CD14-positive monocyte (primary cell): ENCODE measurements at regions not wholly inside any gene's neighbourhood (a gene's known extent, or its start where the extent isn't known, plus 50 kb on each side); places are given as distances from the start of the nearest gene placed in this dataset.

ENCODE experiments used
- DNase-seq, 3 donors: peaks; one replicate each; pipeline ENCODE4 v3.0.0-alpha.2; 2011 to 2022
- H2AFZ ChIP-seq: 2 replicates; pipeline ENCODE4 v1.6.0; 2012; ENCODE audit warnings: mild to moderate bottlenecking, low read depth, low read length, inconsistent platforms; ENCODE audit not compliant: insufficient read depth, poor library complexity, severe bottlenecking
- H3K27ac ChIP-seq, 2 donors: 1 replicate in 1 of 2; 2 replicates in 1 of 2; pipeline ENCODE4 v1.5.1; 2012 to 2013; ENCODE audit warnings: low read length in 2 of 2, control low read depth in 1 of 2, inconsistent platforms in 1 of 2, low read depth in 1 of 2, mild to moderate bottlenecking in 1 of 2
- H3K27me3 ChIP-seq, 2 donors: one replicate each; pipeline versions ENCODE4 v1.6.0 to v1.6.1; 2011 to 2013; ENCODE audit warnings: low read length in 2 of 2; ENCODE audit not compliant: control insufficient read depth in 2 of 2, insufficient read depth in 2 of 2
- H3K36me3 ChIP-seq, 2 donors: replicated peaks in 1 of 2; 1 replicate in 1 of 2; 2 replicates in 1 of 2; pipeline versions ENCODE4 v1.5.1 to v1.6.1; 2012 to 2013; ENCODE audit warnings: low read length in 2 of 2, control low read depth in 1 of 2, inconsistent platforms in 1 of 2, mild to moderate bottlenecking in 1 of 2; ENCODE audit not compliant: insufficient read depth in 2 of 2, control insufficient read depth in 1 of 2
- H3K4me1 ChIP-seq, 2 donors: 1 replicate in 1 of 2; 2 replicates in 1 of 2; pipeline versions ENCODE4 v1.5.1 to v1.6.1; 2012 to 2013; ENCODE audit warnings: low read length in 2 of 2, control low read depth in 1 of 2, inconsistent platforms in 1 of 2, mild to moderate bottlenecking in 1 of 2, moderate library complexity in 1 of 2; ENCODE audit not compliant: insufficient read depth in 2 of 2, control insufficient read depth in 1 of 2
- H3K4me2 ChIP-seq: replicated peaks from 2 replicates; pipeline ENCODE3; 2012; ENCODE audit warnings: low read length, moderate library complexity, mild to moderate bottlenecking; ENCODE audit not compliant: poor library complexity, severe bottlenecking; ENCODE audit errors: extremely low read depth
- H3K4me3 ChIP-seq, 3 experiments: fragments of 200-600 bp in 1 of 3; sonication (generic) in 1 of 3; replicated peaks in 1 of 3; 1 replicate in 2 of 3; 2 replicates in 1 of 3; pipeline ENCODE4 v1.5.1; 2011 to 2013; ENCODE audit warnings: low read length in 3 of 3, mild to moderate bottlenecking in 3 of 3, control low read depth in 2 of 3, low read depth in 2 of 3, inconsistent platforms in 1 of 3, moderate library complexity in 1 of 3
- H3K79me2 ChIP-seq: 2 replicates; pipeline ENCODE4 v1.6.0; 2012; ENCODE audit warnings: mild to moderate bottlenecking, control low read depth, inconsistent platforms, low read length, moderate library complexity; ENCODE audit not compliant: insufficient read depth
- H3K9ac ChIP-seq: 2 replicates; pipeline ENCODE4 v1.6.0; 2017; ENCODE audit warnings: low read length, mild to moderate bottlenecking; ENCODE audit not compliant: insufficient read depth, poor library complexity, severe bottlenecking
- H3K9me3 ChIP-seq, 2 donors: replicated peaks in 1 of 2; 1 replicate in 1 of 2; 2 replicates in 1 of 2; pipeline versions ENCODE4 v1.5.1 to v1.6.1; 2012 to 2013; ENCODE audit warnings: low read length in 2 of 2, control low read depth in 1 of 2; ENCODE audit not compliant: control insufficient read depth in 1 of 2, insufficient read depth in 1 of 2
- H4K20me1 ChIP-seq: 2 replicates; pipeline ENCODE4 v1.6.0; 2012; ENCODE audit warnings: mild to moderate bottlenecking, low read length, control low read depth, moderate library complexity; ENCODE audit not compliant: insufficient read depth
- H3K27ac Mint-ChIP-seq, 7 donors: one replicate each; pipeline ENCODE4 v1.8.0; 2020; ENCODE audit warnings: mild to moderate bottlenecking in 7 of 7, mixed read lengths in 7 of 7, moderate library complexity in 6 of 7, inconsistent platforms in 2 of 7
- H3K27me3 Mint-ChIP-seq, 3 donors: one replicate each; pipeline ENCODE4 v1.8.0; 2021 to 2022; ENCODE audit warnings: low read depth in 3 of 3, mild to moderate bottlenecking in 3 of 3, mixed read lengths in 3 of 3, moderate library complexity in 3 of 3, inconsistent platforms in 1 of 3
- H3K36me3 Mint-ChIP-seq, 2 donors: one replicate each; pipeline ENCODE4 v1.8.0; 2020; ENCODE audit warnings: mixed read lengths in 2 of 2, inconsistent platforms in 1 of 2, mild to moderate bottlenecking in 1 of 2
- H3K4me1 Mint-ChIP-seq: one replicate; pipeline ENCODE4 v1.8.0; 2020; ENCODE audit warnings: mild to moderate bottlenecking, mixed read lengths
- H3K4me3 Mint-ChIP-seq, 2 donors: one replicate each; pipeline ENCODE4 v1.8.0; 2020; ENCODE audit warnings: mild to moderate bottlenecking in 2 of 2, mixed read lengths in 2 of 2, moderate library complexity in 1 of 2
- H3K9me3 Mint-ChIP-seq, 7 donors: one replicate each; pipeline ENCODE4 v1.8.0; 2020 to 2022; ENCODE audit warnings: mixed read lengths in 7 of 7, mild to moderate bottlenecking in 6 of 7, moderate library complexity in 6 of 7, inconsistent platforms in 2 of 7
- WGBS: methylation state at CpG from one replicate; pipeline ENCODE4 v1.1.5; 2013; ENCODE audit warnings: missing lambda C conversion rate; ENCODE audit not compliant: insufficient coverage; 5-methylcytosine and 5-hydroxymethylcytosine counted together
- intact Hi-C, 2 donors: fragments of 100-400 bp; cut with micrococcal nuclease; formaldehyde crosslinking; loops; one replicate each; pipeline versions ENCODE4 v1.15.0 to v1.15.1; 2023
- TF ChIP-seq, protein P1 (sequence below): fragments of 200-600 bp; IDR thresholded peaks from one replicate; pipeline ENCODE4 v1.8.0; 2022; ENCODE audit warnings: antibody characterized with exemption, mild to moderate bottlenecking

DNA sequence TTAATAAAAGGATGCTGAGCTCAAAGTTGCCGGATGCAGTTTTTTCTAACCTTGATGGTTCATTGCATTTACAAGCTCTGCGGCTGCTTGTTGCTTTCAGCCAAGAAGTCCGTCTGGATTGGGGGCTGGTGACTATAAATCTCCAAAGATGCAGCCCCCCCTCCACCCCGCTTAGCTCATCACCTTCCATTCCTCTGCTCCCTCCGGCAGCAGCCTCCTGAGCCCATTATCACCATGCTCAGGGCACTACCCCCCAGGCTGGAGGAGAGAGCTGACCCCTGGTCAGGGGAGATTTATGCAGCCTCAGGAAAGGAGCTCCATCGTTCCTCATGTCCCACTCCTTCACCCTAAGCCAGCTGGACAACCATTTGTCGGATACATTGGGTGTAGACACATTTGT is 55.3 kb upstream of the ZRANB1 start:
- no peaks in the 10 kb centered on the region for H3K27me3 ChIP-seq
- no peak overlapping the region for H3K4me3 Mint-ChIP-seq
- H3K9ac ChIP-seq = no peak overlapping the region
- H3K4me1 ChIP-seq = no peaks in the 10 kb centered on the region
- peaks cover 0 to 7% of the 10 kb centered on the region in 2 donors for H3K9me3 ChIP-seq
- no peaks in the 10 kb centered on the region for H3K79me2 ChIP-seq
- no peak overlapping the region for H3K4me2 ChIP-seq
- no peaks in the 10 kb centered on the region for H3K36me3 ChIP-seq
- no peak overlapping the region for H3K27ac ChIP-seq
- H4K20me1 ChIP-seq = no peaks in the 10 kb centered on the region
- no peak overlapping the region for H2AFZ ChIP-seq
- H3K36me3 Mint-ChIP-seq = no peaks in the 10 kb centered on the region
- TF ChIP-seq, protein P1, sequence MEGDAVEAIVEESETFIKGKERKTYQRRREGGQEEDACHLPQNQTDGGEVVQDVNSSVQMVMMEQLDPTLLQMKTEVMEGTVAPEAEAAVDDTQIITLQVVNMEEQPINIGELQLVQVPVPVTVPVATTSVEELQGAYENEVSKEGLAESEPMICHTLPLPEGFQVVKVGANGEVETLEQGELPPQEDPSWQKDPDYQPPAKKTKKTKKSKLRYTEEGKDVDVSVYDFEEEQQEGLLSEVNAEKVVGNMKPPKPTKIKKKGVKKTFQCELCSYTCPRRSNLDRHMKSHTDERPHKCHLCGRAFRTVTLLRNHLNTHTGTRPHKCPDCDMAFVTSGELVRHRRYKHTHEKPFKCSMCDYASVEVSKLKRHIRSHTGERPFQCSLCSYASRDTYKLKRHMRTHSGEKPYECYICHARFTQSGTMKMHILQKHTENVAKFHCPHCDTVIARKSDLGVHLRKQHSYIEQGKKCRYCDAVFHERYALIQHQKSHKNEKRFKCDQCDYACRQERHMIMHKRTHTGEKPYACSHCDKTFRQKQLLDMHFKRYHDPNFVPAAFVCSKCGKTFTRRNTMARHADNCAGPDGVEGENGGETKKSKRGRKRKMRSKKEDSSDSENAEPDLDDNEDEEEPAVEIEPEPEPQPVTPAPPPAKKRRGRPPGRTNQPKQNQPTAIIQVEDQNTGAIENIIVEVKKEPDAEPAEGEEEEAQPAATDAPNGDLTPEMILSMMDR = no peak
- WGBS = 87% methylated on average over 3 of the region's 7 CpGs
- H3K27me3 Mint-ChIP-seq = peaks cover 1 to 5% (median 3%) of the 10 kb centered on the region in 3 donors
- peaks cover 0 to 10% (median 7%) of the 10 kb centered on the region in 7 donors for H3K9me3 Mint-ChIP-seq
- intact Hi-C loops = no loop called here
- no peak overlapping the region for H3K4me3 ChIP-seq
- H3K4me1 Mint-ChIP-seq = no peaks in the 10 kb centered on the region
- no peak for DNase-seq
- no peak overlapping the region for H3K27ac Mint-ChIP-seq

DNA sequence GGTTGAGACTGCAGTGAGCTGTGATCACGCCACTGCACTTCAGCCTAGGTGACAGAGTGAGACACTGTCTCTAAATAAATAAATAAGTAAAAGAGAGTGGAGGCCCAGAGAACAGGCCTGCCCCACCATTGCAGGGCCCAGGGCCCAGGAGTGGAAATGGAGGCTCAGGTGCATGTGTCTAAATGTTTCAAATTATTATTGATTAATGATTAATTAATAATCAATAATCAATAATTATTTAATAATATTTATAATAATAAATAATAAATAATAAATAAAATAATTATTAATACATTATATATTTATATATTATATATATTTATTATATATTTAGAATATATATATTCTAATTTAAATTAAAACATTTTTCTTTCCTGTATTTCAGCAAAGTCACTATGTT is 53.7 kb upstream of the ZRANB1 start:
- H4K20me1 ChIP-seq = no peaks in the 10 kb centered on the region
- Mint-ChIP-seq H3K4me3 (no peak overlapping the region), H3K4me1 (no peaks in the 10 kb centered on the region), H3K36me3 (no peaks in the 10 kb centered on the region), H3K27me3 (peaks cover 3 to 7% (median 5%) of the 10 kb centered on the region in 3 donors), H3K27ac (no peak overlapping the region), H3K9me3 (no peaks in the 10 kb centered on the region)
- no peak overlapping the region for H2AFZ ChIP-seq
- no peaks in the 10 kb centered on the region for H3K27me3 ChIP-seq
- no peak overlapping the region for H3K4me3 ChIP-seq
- intact Hi-C loops = no loop called here
- H3K4me1 ChIP-seq = no peaks in the 10 kb centered on the region
- H3K36me3 ChIP-seq = no peaks in the 10 kb centered on the region
- H3K79me2 ChIP-seq = no peaks in the 10 kb centered on the region
- H3K27ac ChIP-seq = no peak overlapping the region
- DNase-seq = no peak
- H3K9me3 ChIP-seq = no peaks in the 10 kb centered on the region
- H3K9ac ChIP-seq = no peak overlapping the region
- no peak overlapping the region for H3K4me2 ChIP-seq
- WGBS = 80% methylated on average over 1 of the region's 1 CpG
- TF ChIP-seq, protein P1 = no peak
